Mammary epithelial cell (primary cell): ENCODE measurements at regions not wholly inside any gene's neighbourhood (a gene's known extent, or its start where the extent isn't known, plus 50 kb on each side); places are given as distances from the start of the nearest gene placed in this dataset.

Source experiments
- EZH2 ChIP-seq: IDR thresholded peaks from 2 replicates; pipeline ENCODE4 v1.6.1; 2012; ENCODE audit warnings: low read length, inconsistent platforms, borderline replicate concordance
- TF ChIP-seq, protein P1 (sequence below), 2 donors: IDR thresholded peaks in 1 of 2; conservative IDR thresholded peaks in 1 of 2; 2 replicates each; pipeline ENCODE4 v1.5.1; 2011 to 2012; ENCODE audit warnings: inconsistent platforms in 2 of 2, low read length in 2 of 2, mild to moderate bottlenecking in 2 of 2, control low read depth in 1 of 2, low read depth in 1 of 2; ENCODE audit not compliant: insufficient read depth in 1 of 2; ENCODE audit errors: extremely low read depth in 1 of 2

DNA sequence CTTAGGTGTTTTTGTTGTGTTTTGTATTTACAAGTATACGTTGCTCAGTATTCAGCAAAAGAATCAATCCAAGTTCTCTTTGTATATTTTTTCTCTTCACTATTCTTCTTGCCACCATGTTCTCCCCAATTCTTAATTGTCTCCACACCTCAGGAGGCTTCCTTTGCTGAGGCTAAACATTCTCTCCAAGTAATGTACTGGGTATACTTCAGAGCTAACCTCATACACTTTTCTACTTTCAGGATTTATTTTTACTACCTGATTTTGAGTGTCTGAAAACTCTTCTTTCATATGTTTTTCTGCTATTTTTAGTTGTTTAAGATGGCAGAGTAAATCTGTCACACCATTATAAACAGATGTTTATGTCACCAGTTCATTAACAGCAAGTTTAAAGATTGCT is 354.8 kb upstream of the KCND2 start:
- TF ChIP-seq, protein P1, sequence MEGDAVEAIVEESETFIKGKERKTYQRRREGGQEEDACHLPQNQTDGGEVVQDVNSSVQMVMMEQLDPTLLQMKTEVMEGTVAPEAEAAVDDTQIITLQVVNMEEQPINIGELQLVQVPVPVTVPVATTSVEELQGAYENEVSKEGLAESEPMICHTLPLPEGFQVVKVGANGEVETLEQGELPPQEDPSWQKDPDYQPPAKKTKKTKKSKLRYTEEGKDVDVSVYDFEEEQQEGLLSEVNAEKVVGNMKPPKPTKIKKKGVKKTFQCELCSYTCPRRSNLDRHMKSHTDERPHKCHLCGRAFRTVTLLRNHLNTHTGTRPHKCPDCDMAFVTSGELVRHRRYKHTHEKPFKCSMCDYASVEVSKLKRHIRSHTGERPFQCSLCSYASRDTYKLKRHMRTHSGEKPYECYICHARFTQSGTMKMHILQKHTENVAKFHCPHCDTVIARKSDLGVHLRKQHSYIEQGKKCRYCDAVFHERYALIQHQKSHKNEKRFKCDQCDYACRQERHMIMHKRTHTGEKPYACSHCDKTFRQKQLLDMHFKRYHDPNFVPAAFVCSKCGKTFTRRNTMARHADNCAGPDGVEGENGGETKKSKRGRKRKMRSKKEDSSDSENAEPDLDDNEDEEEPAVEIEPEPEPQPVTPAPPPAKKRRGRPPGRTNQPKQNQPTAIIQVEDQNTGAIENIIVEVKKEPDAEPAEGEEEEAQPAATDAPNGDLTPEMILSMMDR (conservative IDR thresholded peaks at IDR 0.05 in 1 of 2, IDR thresholded peaks at IDR 0.05 in 1 of 2; ENCODE audit: extremely low read depth in 1 of 2, insufficient read depth in 1 of 2, low read depth in 1 of 2, low read length in 2 of 2), result no peak
- no peak for TF ChIP-seq EZH2
